ENCODE measurements at regions not wholly inside any gene's neighbourhood (a gene's known extent, or its start where the extent isn't known, plus 50 kb on each side); places are given as distances from the start of the nearest gene placed in this dataset.

DNA sequence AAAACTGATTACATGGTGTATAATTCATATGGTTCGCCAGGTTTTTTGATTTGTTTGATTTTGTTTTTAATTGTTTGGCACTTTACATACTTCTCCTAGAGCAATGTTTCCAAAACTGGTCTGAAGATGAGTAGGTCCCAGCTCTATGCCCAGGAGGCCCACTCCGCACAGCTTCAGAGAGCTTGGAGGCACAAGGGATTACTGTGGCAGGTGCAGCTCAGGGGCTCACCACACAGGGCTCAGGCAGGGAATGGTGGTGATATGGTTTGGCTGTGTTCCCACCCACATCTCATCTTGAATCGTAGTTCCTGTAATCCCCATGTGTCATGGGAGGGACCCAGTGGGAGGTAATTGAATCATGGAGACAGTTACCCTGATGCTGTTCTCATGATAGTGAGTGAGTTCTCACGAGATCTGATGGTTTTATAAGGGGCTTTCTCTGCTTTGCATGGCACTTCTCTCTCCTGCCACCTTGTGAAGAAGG is 296.6 kb downstream of the MED10 start (continued):
- TF ChIP-seq, protein P1, sequence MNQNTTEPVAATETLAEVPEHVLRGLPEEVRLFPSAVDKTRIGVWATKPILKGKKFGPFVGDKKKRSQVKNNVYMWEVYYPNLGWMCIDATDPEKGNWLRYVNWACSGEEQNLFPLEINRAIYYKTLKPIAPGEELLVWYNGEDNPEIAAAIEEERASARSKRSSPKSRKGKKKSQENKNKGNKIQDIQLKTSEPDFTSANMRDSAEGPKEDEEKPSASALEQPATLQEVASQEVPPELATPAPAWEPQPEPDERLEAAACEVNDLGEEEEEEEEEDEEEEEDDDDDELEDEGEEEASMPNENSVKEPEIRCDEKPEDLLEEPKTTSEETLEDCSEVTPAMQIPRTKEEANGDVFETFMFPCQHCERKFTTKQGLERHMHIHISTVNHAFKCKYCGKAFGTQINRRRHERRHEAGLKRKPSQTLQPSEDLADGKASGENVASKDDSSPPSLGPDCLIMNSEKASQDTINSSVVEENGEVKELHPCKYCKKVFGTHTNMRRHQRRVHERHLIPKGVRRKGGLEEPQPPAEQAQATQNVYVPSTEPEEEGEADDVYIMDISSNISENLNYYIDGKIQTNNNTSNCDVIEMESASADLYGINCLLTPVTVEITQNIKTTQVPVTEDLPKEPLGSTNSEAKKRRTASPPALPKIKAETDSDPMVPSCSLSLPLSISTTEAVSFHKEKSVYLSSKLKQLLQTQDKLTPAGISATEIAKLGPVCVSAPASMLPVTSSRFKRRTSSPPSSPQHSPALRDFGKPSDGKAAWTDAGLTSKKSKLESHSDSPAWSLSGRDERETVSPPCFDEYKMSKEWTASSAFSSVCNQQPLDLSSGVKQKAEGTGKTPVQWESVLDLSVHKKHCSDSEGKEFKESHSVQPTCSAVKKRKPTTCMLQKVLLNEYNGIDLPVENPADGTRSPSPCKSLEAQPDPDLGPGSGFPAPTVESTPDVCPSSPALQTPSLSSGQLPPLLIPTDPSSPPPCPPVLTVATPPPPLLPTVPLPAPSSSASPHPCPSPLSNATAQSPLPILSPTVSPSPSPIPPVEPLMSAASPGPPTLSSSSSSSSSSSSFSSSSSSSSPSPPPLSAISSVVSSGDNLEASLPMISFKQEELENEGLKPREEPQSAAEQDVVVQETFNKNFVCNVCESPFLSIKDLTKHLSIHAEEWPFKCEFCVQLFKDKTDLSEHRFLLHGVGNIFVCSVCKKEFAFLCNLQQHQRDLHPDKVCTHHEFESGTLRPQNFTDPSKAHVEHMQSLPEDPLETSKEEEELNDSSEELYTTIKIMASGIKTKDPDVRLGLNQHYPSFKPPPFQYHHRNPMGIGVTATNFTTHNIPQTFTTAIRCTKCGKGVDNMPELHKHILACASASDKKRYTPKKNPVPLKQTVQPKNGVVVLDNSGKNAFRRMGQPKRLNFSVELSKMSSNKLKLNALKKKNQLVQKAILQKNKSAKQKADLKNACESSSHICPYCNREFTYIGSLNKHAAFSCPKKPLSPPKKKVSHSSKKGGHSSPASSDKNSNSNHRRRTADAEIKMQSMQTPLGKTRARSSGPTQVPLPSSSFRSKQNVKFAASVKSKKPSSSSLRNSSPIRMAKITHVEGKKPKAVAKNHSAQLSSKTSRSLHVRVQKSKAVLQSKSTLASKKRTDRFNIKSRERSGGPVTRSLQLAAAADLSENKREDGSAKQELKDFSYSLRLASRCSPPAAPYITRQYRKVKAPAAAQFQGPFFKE (tag by site-specific recombination; IDR thresholded peaks at IDR 0.05; ENCODE audit: borderline replicate concordance): no peak
- TF ChIP-seq ZNF239 (tag by site-specific recombination; IDR thresholded peaks at IDR 0.05): no peak
- no peak for TF ChIP-seq ZNF426 (tag by site-specific recombination; IDR thresholded peaks at IDR 0.05)
- no peak for TF ChIP-seq GLIS1 (tag by site-specific recombination; IDR thresholded peaks at IDR 0.05)
- no peak for TF ChIP-seq KLF8 (tag by site-specific recombination; IDR thresholded peaks at IDR 0.05)
- TF ChIP-seq, protein P2, sequence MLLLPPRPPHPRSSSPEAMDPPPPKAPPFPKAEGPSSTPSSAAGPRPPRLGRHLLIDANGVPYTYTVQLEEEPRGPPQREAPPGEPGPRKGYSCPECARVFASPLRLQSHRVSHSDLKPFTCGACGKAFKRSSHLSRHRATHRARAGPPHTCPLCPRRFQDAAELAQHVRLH (tag by site-specific recombination; IDR thresholded peaks at IDR 0.05): no peak
- no peak for TF ChIP-seq MEIS1 (CRISPR knock-in tag; IDR thresholded peaks at IDR 0.05; ENCODE audit: borderline replicate concordance)
- no peak for TF ChIP-seq SCRT1 (tag by site-specific recombination; IDR thresholded peaks at IDR 0.05; ENCODE audit: borderline replicate concordance)
- TF ChIP-seq ZBTB21 (tag by site-specific recombination; IDR thresholded peaks at IDR 0.05): no peak
- no peak for TF ChIP-seq ZFP37 (tag by site-specific recombination; IDR thresholded peaks at IDR 0.05)
- TF ChIP-seq, protein P3, sequence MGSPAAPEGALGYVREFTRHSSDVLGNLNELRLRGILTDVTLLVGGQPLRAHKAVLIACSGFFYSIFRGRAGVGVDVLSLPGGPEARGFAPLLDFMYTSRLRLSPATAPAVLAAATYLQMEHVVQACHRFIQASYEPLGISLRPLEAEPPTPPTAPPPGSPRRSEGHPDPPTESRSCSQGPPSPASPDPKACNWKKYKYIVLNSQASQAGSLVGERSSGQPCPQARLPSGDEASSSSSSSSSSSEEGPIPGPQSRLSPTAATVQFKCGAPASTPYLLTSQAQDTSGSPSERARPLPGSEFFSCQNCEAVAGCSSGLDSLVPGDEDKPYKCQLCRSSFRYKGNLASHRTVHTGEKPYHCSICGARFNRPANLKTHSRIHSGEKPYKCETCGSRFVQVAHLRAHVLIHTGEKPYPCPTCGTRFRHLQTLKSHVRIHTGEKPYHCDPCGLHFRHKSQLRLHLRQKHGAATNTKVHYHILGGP (tag by site-specific recombination; IDR thresholded peaks at IDR 0.05): no peak
- TF ChIP-seq IKZF3 (tag by site-specific recombination; IDR thresholded peaks at IDR 0.05): no peak

- ChIA-PET CTCF (no interaction called here), POLR2A (no interaction called here)
- TF ChIP-seq ZNF324 (tag by site-specific recombination; IDR thresholded peaks at IDR 0.05): no peak
- TF ChIP-seq, protein P4, sequence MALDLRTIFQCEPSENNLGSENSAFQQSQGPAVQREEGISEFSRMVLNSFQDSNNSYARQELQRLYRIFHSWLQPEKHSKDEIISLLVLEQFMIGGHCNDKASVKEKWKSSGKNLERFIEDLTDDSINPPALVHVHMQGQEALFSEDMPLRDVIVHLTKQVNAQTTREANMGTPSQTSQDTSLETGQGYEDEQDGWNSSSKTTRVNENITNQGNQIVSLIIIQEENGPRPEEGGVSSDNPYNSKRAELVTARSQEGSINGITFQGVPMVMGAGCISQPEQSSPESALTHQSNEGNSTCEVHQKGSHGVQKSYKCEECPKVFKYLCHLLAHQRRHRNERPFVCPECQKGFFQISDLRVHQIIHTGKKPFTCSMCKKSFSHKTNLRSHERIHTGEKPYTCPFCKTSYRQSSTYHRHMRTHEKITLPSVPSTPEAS (tag by site-specific recombination; IDR thresholded peaks at IDR 0.05): peak; percentile 86
- H3K4me3 ChIP-seq (ENCODE audit: low read depth, low read length): no peak overlapping the region
- no peaks in the 10 kb centered on the region for H3K36me3 ChIP-seq (ENCODE audit: control insufficient read depth in 2 of 2, insufficient read depth in 1 of 2, low read length in 2 of 2)
- H3K4me1 ChIP-seq (ENCODE audit: control insufficient read depth, insufficient read depth, low read length): no peaks in the 10 kb centered on the region
- H3K9me3 ChIP-seq (ENCODE audit: control insufficient read depth, insufficient read depth, low read depth, low read length): no peaks in the 10 kb centered on the region
- no peak overlapping the region for H3K27ac ChIP-seq (ENCODE audit: extremely low read depth, low read depth, low read length)
These were observed 297.2 kb downstream of the MED10 start for GRCh38 chr5:6080930-6081726.
